ENCODE measurements at regions not wholly inside any gene's neighbourhood (a gene's known extent, or its start where the extent isn't known, plus 50 kb on each side); places are given as distances from the start of the nearest gene placed in this dataset.

- TF ChIP-seq SMAD3 (CRISPR knock-in tag; IDR thresholded peaks at IDR 0.05; ENCODE audit: borderline replicate concordance) (no peak), CTCF (IDR thresholded peaks at IDR 0.05) (no peak), MYBL2 (CRISPR knock-in tag; IDR thresholded peaks at IDR 0.05) (no peak), NFYB (CRISPR knock-in tag; conservative IDR thresholded peaks at IDR 0.05; ENCODE audit: low read depth) (no peak), ZNF263 (CRISPR knock-in tag; IDR thresholded peaks at IDR 0.05; ENCODE audit: low read depth) (no peak), SMAD4 (CRISPR knock-in tag; IDR thresholded peaks at IDR 0.05) (no peak), USF2 (CRISPR knock-in tag; IDR thresholded peaks at IDR 0.05) (no peak), STAT6 (CRISPR knock-in tag; conservative IDR thresholded peaks at IDR 0.05; ENCODE audit: low read depth) (no peak), ESRRA (CRISPR knock-in tag; IDR thresholded peaks at IDR 0.05; ENCODE audit: borderline replicate concordance) (no peak), SP1 (CRISPR knock-in tag; conservative IDR thresholded peaks at IDR 0.05) (no peak), AFF4 (CRISPR knock-in tag; IDR thresholded peaks at IDR 0.05; ENCODE audit: borderline replicate concordance) (no peak), ZNF512 (CRISPR knock-in tag; IDR thresholded peaks at IDR 0.05; ENCODE audit: borderline replicate concordance) (no peak), E2F1 (CRISPR knock-in tag; IDR thresholded peaks at IDR 0.05) (no peak)
Observed at GRCh38 chr12:72203764-72204335, 68.3 kb upstream of the TRHDE start.

Data from WTC11 (cell line).